ENCODE measurements at regions not wholly inside any gene's neighbourhood (a gene's known extent, or its start where the extent isn't known, plus 50 kb on each side); places are given as distances from the start of the nearest gene placed in this dataset.

- H2BK120ac ChIP-seq (ENCODE audit: low read depth, low read length), result no peak overlapping the region
- BruUV-seq (replicated peaks), result no TSS peak
- H2BK20ac ChIP-seq (ENCODE audit: low read depth, low read length), result no peak overlapping the region
- TF ChIP-seq ELK1 (IDR thresholded peaks at IDR 0.05; ENCODE audit: borderline replicate concordance, low read depth, low read length), result no peak
- no peak for TF ChIP-seq MXI1 (IDR thresholded peaks at IDR 0.05; ENCODE audit: borderline replicate concordance, low read depth, low read length)
- TF ChIP-seq BHLHE40 (IDR thresholded peaks at IDR 0.05; ENCODE audit: low read depth, low read length), result no peak
- no peak for TF ChIP-seq CEBPB (IDR thresholded peaks at IDR 0.05; ENCODE audit: low read depth, low read length)
- no peak for TF ChIP-seq USF2 (IDR thresholded peaks at IDR 0.05; ENCODE audit: low read depth, low read length)
- TF ChIP-seq CTCF (conservative IDR thresholded peaks at IDR 0.05; ENCODE audit: low read depth, low read length), result no peak
- no peak for TF ChIP-seq POLR2A (IDR thresholded peaks at IDR 0.05; ENCODE audit: low read depth, low read length)
- TF ChIP-seq CHD1 (IDR thresholded peaks at IDR 0.05; ENCODE audit: low read depth, low read length), result no peak
- no peak for TF ChIP-seq FOS (IDR thresholded peaks at IDR 0.05; ENCODE audit: low read depth, low read length)
- no peak for TF ChIP-seq MAFK (IDR thresholded peaks at IDR 0.05; ENCODE audit: low read depth, low read length)
- TF ChIP-seq MAZ (IDR thresholded peaks at IDR 0.05; ENCODE audit: borderline replicate concordance, low read depth, low read length), result no peak
- H3K14ac ChIP-seq (replicated peaks; ENCODE audit: low read depth, low read length), result no peak overlapping the region
- H3K79me1 ChIP-seq (ENCODE audit: low read depth in 1 of 2, low read length in 2 of 2), result no peaks in the 10 kb centered on the region
- WGBS, 2 experiments (ENCODE audit: extremely low coverage in 2 of 2, insufficient read length in 1 of 2), result no CpG with 5 or more reads among the region's 1 CpG
- no peak overlapping the region for H3K18ac ChIP-seq (ENCODE audit: low read depth, low read length)
- H2AFZ ChIP-seq (replicated peaks; ENCODE audit: low read length, poor library complexity), result no peak overlapping the region
- H2BK5ac ChIP-seq (ENCODE audit: low read depth, low read length, poor library complexity, severe bottlenecking), result no peak overlapping the region
- ATAC-seq (ENCODE audit: low read depth) (no peak), DNase-seq (no peak)
- H3K23ac ChIP-seq (ENCODE audit: low read depth, low read length), result no peak overlapping the region
- no peak overlapping the region for H2AK9ac ChIP-seq (replicated peaks; ENCODE audit: low read depth, low read length, poor library complexity)
- CTCF ChIA-PET, result no interaction called here
- no peak overlapping the region for H4K8ac ChIP-seq (ENCODE audit: low read depth in 2 of 2, low read length in 2 of 2)
- in situ Hi-C loops (cut with MboI; ENCODE audit: low sequenced_read_pairs), result no loop called here
- no peaks in the 10 kb centered on the region for H3K27me3 ChIP-seq (ENCODE audit: control insufficient read depth, insufficient read depth, low read length)
- intact Hi-C loops (cut with micrococcal nuclease), result no loop called here
- H3K36me3 ChIP-seq (ENCODE audit: control insufficient read depth, insufficient read depth, low read length), result no peaks in the 10 kb centered on the region
- no peak overlapping the region for H2AK5ac ChIP-seq (ENCODE audit: low read depth, low read length)
- H3K4me1 ChIP-seq (ENCODE audit: control insufficient read depth, insufficient read depth, low read length), result no peaks in the 10 kb centered on the region
- no peak overlapping the region for H3K4me2 ChIP-seq (ENCODE audit: low read depth, low read length)
- H3K27ac ChIP-seq (ENCODE audit: insufficient read depth, low read length), result no peak overlapping the region
- H3K9me1 ChIP-seq (ENCODE audit: insufficient read depth, low read length), result no peaks in the 10 kb centered on the region
- H4K20me1 ChIP-seq (ENCODE audit: insufficient read depth, low read length), result no peaks in the 10 kb centered on the region
- H3K4me3 ChIP-seq (ENCODE audit: insufficient read depth, low read depth, low read length), result no peak overlapping the region
- no peak overlapping the region for H4K91ac ChIP-seq (ENCODE audit: insufficient read depth, low read depth, low read length)
- POLR2A ChIA-PET (ENCODE audit: unreplicated experiment), result no interaction called here
- H3K56ac ChIP-seq (ENCODE audit: extremely low read depth, insufficient read depth, low read length), result no peak overlapping the region
- H3K9me3 ChIP-seq (ENCODE audit: control insufficient read depth, insufficient read depth, low read length), result no peaks in the 10 kb centered on the region
- H2BK15ac ChIP-seq (ENCODE audit: low read depth, low read length), result no peak overlapping the region
- dilution Hi-C loops (cut with HindIII; ENCODE audit: low sequenced_read_pairs, unreplicated experiment), result no loop called here
- H3K9ac ChIP-seq (ENCODE audit: low read depth, low read length), result no peak overlapping the region
- no peak overlapping the region for H3K4ac ChIP-seq (ENCODE audit: low read depth, low read length)
- H4K5ac ChIP-seq (ENCODE audit: low read depth, low read length), result no peak overlapping the region
Measured at GRCh38 chr6:50390416-50390815, 322.9 kb upstream of the TFAP2D start.
